ENCODE measurements at regions not wholly inside any gene's neighbourhood (a gene's known extent, or its start where the extent isn't known, plus 50 kb on each side); places are given as distances from the start of the nearest gene placed in this dataset.

- TF ChIP-seq POLR2A (IDR thresholded peaks at IDR 0.05; ENCODE audit: low read depth, low read length) = no peak
- TF ChIP-seq CTCF (IDR thresholded peaks at IDR 0.05; ENCODE audit: extremely low read depth in 1 of 2, insufficient read depth in 1 of 2, low read depth in 1 of 2, low read length in 2 of 2) = no peak
- no peak for TF ChIP-seq GATA2 (IDR thresholded peaks at IDR 0.05; ENCODE audit: insufficient read depth, insufficient read length, low read depth, low read length)
- no peak for TF ChIP-seq JUN (IDR thresholded peaks at IDR 0.05; ENCODE audit: borderline replicate concordance, insufficient read depth, insufficient read length, low read depth)
- TF ChIP-seq EZH2 (IDR thresholded peaks at IDR 0.05; ENCODE audit: borderline replicate concordance, low read depth, low read length, severe bottlenecking) = no peak
- TF ChIP-seq MAX (IDR thresholded peaks at IDR 0.05; ENCODE audit: insufficient read depth, insufficient read length) = no peak
- TF ChIP-seq POLR2AphosphoS5 (IDR thresholded peaks at IDR 0.05; ENCODE audit: insufficient read depth, low read depth, low read length) = no peak
- no peak for TF ChIP-seq FOS (IDR thresholded peaks at IDR 0.05; ENCODE audit: borderline replicate concordance, insufficient read depth, low read length)
Measured at GRCh38 chr14:86884498-86884897, 1108.5 kb downstream of the GALC start.
